Liver (tissue), 8 donors: ENCODE measurements at regions not wholly inside any gene's neighbourhood (a gene's known extent, or its start where the extent isn't known, plus 50 kb on each side); places are given as distances from the start of the nearest gene placed in this dataset.

Experiments used
- DNase-seq: peaks from one replicate; pipeline ENCODE4 v3.0.0-alpha.2; 2017; ENCODE audit warnings: low spot score
- H3K27ac ChIP-seq, 2 donors: one replicate each; pipeline ENCODE4 v1.7.0; 2013; ENCODE audit warnings: inconsistent platforms in 2 of 2, low read length in 2 of 2, control low read depth in 1 of 2, low read depth in 1 of 2, mild to moderate bottlenecking in 1 of 2
- H3K27me3 ChIP-seq, 4 donors: one replicate each; pipeline versions ENCODE4 v1.6.1 to v1.7.0; 2013; ENCODE audit warnings: low read length in 3 of 4, inconsistent platforms in 1 of 4, mild to moderate bottlenecking in 1 of 4, moderate library complexity in 1 of 4; ENCODE audit not compliant: control insufficient read depth in 4 of 4, insufficient read depth in 4 of 4
- H3K36me3 ChIP-seq, 4 donors: one replicate each; pipeline versions ENCODE4 v1.6.1 to v1.7.0; 2013; ENCODE audit warnings: low read length in 3 of 4, mild to moderate bottlenecking in 3 of 4, low read depth in 1 of 4, moderate library complexity in 1 of 4; ENCODE audit not compliant: control insufficient read depth in 4 of 4, insufficient read depth in 3 of 4
- H3K4me1 ChIP-seq, 4 donors: one replicate each; pipeline versions ENCODE4 v1.6.1 to v1.7.0; 2013; ENCODE audit warnings: low read length in 3 of 4, mild to moderate bottlenecking in 3 of 4, moderate library complexity in 1 of 4; ENCODE audit not compliant: control insufficient read depth in 4 of 4, insufficient read depth in 4 of 4
- H3K4me3 ChIP-seq, 3 donors: one replicate each; pipeline versions ENCODE4 v1.6.1 to v1.7.0; 2013; ENCODE audit warnings: low read length in 3 of 3, control low read depth in 1 of 3, low read depth in 1 of 3, mild to moderate bottlenecking in 1 of 3
- H3K9ac ChIP-seq, 2 donors: one replicate each; pipeline ENCODE4 v1.7.0; 2013; ENCODE audit warnings: low read length in 2 of 2, mild to moderate bottlenecking in 2 of 2, moderate library complexity in 2 of 2, control low read depth in 1 of 2, low read depth in 1 of 2
- H3K9me3 ChIP-seq, 4 donors: one replicate each; pipeline versions ENCODE4 v1.6.1 to v1.7.0; 2013; ENCODE audit warnings: low read length in 3 of 4; ENCODE audit not compliant: control insufficient read depth in 4 of 4
- EGR1 ChIP-seq, 2 donors: IDR thresholded peaks; 2 replicates each; pipeline ENCODE4 v1.6.1; 2016 to 2018; ENCODE audit warnings: antibody characterized with exemption in 2 of 2, low read depth in 2 of 2
- FOXA2 ChIP-seq: IDR thresholded peaks from 2 replicates; pipeline ENCODE4 v1.6.1; 2016; ENCODE audit warnings: antibody characterized with exemption
- GABPA ChIP-seq, 2 donors: IDR thresholded peaks in 1 of 2; conservative IDR thresholded peaks in 1 of 2; 2 replicates each; pipeline ENCODE4 v1.6.1; 2016; ENCODE audit warnings: antibody characterized with exemption in 2 of 2, mild to moderate bottlenecking in 1 of 2, moderate library complexity in 1 of 2
- HNF4A ChIP-seq, 2 donors: conservative IDR thresholded peaks; 2 replicates each; pipeline ENCODE4 v1.6.1; 2016; ENCODE audit warnings: antibody characterized with exemption in 2 of 2, mild to moderate bottlenecking in 2 of 2
- HNF4G ChIP-seq: IDR thresholded peaks from 2 replicates; pipeline ENCODE4 v1.6.1; 2016; ENCODE audit warnings: antibody characterized with exemption
- JUND ChIP-seq, 2 donors: IDR thresholded peaks; 2 replicates each; pipeline ENCODE4 v1.6.1; 2016; ENCODE audit warnings: antibody characterized with exemption in 2 of 2
- RAD21 ChIP-seq, 2 donors: IDR thresholded peaks; 2 replicates each; pipeline ENCODE4 v1.6.1; 2016; ENCODE audit warnings: antibody characterized with exemption in 2 of 2, mild to moderate bottlenecking in 2 of 2
- RXRA ChIP-seq, 2 donors: IDR thresholded peaks; 2 replicates each; pipeline ENCODE4 v1.6.1; 2017 to 2018; ENCODE audit warnings: antibody characterized with exemption in 2 of 2, mild to moderate bottlenecking in 1 of 2
- SP1 ChIP-seq: IDR thresholded peaks from 2 replicates; pipeline ENCODE4 v1.6.1; 2018; ENCODE audit warnings: antibody characterized with exemption, mild to moderate bottlenecking
- TAF1 ChIP-seq: conservative IDR thresholded peaks from 2 replicates; pipeline ENCODE4 v1.6.1; 2016; ENCODE audit warnings: antibody characterized with exemption, mild to moderate bottlenecking
- YY1 ChIP-seq: IDR thresholded peaks from 2 replicates; pipeline ENCODE4 v1.6.1; 2016; ENCODE audit warnings: antibody characterized with exemption, mild to moderate bottlenecking
- ZBTB33 ChIP-seq: IDR thresholded peaks from 2 replicates; pipeline ENCODE4 v1.6.1; 2016; ENCODE audit warnings: antibody characterized with exemption
- WGBS: extraction: QIAGEN DNeasy Blood & Tissue Kit; methylation state at CpG from one replicate; pipeline ENCODE4 v1.1.7; 2013; 5-methylcytosine and 5-hydroxymethylcytosine counted together
- TF ChIP-seq, protein P1 (sequence below): IDR thresholded peaks from 2 replicates; pipeline ENCODE4 v1.6.1; 2016; ENCODE audit warnings: antibody characterized with exemption, mild to moderate bottlenecking
- TF ChIP-seq, protein P2 (sequence below): fragments of 150-350 bp; IDR thresholded peaks from 2 replicates; pipeline ENCODE4 v1.5.1; 2017; ENCODE audit warnings: improper control_type of control experiment, low read depth, low read length; ENCODE audit not compliant: missing input control
- TF ChIP-seq, protein P3 (sequence below): IDR thresholded peaks from 2 replicates; pipeline ENCODE4 v1.6.1; 2016; ENCODE audit warnings: antibody characterized with exemption
- TF ChIP-seq, protein P4 (sequence below): IDR thresholded peaks from 2 replicates; pipeline ENCODE4 v1.6.1; 2016; ENCODE audit warnings: antibody characterized with exemption
- donor health status: healthy.
- donor health status: healthy.
- donor health status: healthy.
- donor health status: healthy.
- donor health status: healthy.

DNA sequence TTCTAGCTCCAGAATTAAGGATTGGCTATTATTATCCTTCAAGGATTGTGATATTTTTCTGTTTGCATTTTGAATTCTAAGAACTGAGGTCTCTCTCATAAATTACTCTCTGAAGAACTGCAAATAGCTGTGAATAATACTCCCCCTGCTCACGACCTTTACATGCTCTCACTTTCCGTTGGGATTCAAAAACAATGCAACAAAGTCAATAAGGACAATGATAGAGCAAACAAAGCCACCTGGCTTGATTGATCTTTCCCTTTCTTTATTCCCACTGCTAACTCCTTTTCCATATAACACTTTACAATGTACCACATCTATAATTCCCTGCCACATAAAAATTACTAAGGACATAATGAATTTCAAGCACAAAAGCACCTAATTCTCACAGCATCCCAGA lies 523.0 kb upstream of the CA10 start:
- DNase-seq: no peak
- TF ChIP-seq, protein P1, sequence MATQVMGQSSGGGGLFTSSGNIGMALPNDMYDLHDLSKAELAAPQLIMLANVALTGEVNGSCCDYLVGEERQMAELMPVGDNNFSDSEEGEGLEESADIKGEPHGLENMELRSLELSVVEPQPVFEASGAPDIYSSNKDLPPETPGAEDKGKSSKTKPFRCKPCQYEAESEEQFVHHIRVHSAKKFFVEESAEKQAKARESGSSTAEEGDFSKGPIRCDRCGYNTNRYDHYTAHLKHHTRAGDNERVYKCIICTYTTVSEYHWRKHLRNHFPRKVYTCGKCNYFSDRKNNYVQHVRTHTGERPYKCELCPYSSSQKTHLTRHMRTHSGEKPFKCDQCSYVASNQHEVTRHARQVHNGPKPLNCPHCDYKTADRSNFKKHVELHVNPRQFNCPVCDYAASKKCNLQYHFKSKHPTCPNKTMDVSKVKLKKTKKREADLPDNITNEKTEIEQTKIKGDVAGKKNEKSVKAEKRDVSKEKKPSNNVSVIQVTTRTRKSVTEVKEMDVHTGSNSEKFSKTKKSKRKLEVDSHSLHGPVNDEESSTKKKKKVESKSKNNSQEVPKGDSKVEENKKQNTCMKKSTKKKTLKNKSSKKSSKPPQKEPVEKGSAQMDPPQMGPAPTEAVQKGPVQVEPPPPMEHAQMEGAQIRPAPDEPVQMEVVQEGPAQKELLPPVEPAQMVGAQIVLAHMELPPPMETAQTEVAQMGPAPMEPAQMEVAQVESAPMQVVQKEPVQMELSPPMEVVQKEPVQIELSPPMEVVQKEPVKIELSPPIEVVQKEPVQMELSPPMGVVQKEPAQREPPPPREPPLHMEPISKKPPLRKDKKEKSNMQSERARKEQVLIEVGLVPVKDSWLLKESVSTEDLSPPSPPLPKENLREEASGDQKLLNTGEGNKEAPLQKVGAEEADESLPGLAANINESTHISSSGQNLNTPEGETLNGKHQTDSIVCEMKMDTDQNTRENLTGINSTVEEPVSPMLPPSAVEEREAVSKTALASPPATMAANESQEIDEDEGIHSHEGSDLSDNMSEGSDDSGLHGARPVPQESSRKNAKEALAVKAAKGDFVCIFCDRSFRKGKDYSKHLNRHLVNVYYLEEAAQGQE: no peak
- TF ChIP-seq, protein P2, sequence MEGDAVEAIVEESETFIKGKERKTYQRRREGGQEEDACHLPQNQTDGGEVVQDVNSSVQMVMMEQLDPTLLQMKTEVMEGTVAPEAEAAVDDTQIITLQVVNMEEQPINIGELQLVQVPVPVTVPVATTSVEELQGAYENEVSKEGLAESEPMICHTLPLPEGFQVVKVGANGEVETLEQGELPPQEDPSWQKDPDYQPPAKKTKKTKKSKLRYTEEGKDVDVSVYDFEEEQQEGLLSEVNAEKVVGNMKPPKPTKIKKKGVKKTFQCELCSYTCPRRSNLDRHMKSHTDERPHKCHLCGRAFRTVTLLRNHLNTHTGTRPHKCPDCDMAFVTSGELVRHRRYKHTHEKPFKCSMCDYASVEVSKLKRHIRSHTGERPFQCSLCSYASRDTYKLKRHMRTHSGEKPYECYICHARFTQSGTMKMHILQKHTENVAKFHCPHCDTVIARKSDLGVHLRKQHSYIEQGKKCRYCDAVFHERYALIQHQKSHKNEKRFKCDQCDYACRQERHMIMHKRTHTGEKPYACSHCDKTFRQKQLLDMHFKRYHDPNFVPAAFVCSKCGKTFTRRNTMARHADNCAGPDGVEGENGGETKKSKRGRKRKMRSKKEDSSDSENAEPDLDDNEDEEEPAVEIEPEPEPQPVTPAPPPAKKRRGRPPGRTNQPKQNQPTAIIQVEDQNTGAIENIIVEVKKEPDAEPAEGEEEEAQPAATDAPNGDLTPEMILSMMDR: no peak
- TF ChIP-seq TAF1 (no peak), SP1 (no peak), YY1 (no peak), RAD21 (IDR thresholded peaks at IDR 0.05) (no peak), GABPA (IDR thresholded peaks at IDR 0.05 in 1 of 2, conservative IDR thresholded peaks at IDR 0.05 in 1 of 2) (no peak), HNF4A (conservative IDR thresholded peaks at IDR 0.05) (no peak), FOXA2 (no peak), HNF4G (no peak), ZBTB33 (no peak), RXRA (IDR thresholded peaks at IDR 0.05) (no peak), JUND (IDR thresholded peaks at IDR 0.05) (no peak)
- TF ChIP-seq, protein P3, sequence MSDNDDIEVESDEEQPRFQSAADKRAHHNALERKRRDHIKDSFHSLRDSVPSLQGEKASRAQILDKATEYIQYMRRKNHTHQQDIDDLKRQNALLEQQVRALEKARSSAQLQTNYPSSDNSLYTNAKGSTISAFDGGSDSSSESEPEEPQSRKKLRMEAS: no peak
- TF ChIP-seq, protein P4, sequence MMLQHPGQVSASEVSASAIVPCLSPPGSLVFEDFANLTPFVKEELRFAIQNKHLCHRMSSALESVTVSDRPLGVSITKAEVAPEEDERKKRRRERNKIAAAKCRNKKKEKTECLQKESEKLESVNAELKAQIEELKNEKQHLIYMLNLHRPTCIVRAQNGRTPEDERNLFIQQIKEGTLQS: no peak
- WGBS: 20% methylated on average over 2 of the region's 2 CpGs

GRCh38 chr17:52678211-52678610 lies 519.7 kb upstream of the CA10 start:
- WGBS: 87% methylated on average over 1 of the region's 1 CpG
- H3K9ac ChIP-seq: no peak overlapping the region
- H3K27ac ChIP-seq: no peak overlapping the region
- no peaks in the 10 kb centered on the region for H3K27me3 ChIP-seq
- peaks cover 0 to 4% (median 2%) of the 10 kb centered on the region in 4 donors for H3K9me3 ChIP-seq
- H3K4me1 ChIP-seq: no peaks in the 10 kb centered on the region
- no peaks in the 10 kb centered on the region for H3K36me3 ChIP-seq
- no peak for TF ChIP-seq JUND (IDR thresholded peaks at IDR 0.05)
- TF ChIP-seq EGR1 (IDR thresholded peaks at IDR 0.05; ENCODE audit: low read depth in 2 of 2): no peak
- TF ChIP-seq, protein P4: no peak
- no peak for TF ChIP-seq RXRA (IDR thresholded peaks at IDR 0.05)
- TF ChIP-seq, protein P1: no peak
- no peak for TF ChIP-seq ZBTB33
- TF ChIP-seq, protein P3: no peak
- TF ChIP-seq TAF1: no peak
- no peak overlapping the region for H3K4me3 ChIP-seq
- DNase-seq: no peak

More for the DNA sequence above, 523.0 kb upstream of the CA10 start:
- H3K9me3 ChIP-seq: peaks cover 0 to 4% (median 2%) of the 10 kb centered on the region in 4 donors
- no peaks in the 10 kb centered on the region for H3K36me3 ChIP-seq
- H3K9ac ChIP-seq: no peak overlapping the region
- no peaks in the 10 kb centered on the region for H3K27me3 ChIP-seq
- H3K27ac ChIP-seq: no peak overlapping the region
- no peak overlapping the region for H3K4me3 ChIP-seq
- no peaks in the 10 kb centered on the region for H3K4me1 ChIP-seq
